ENCODE measurements at regions not wholly inside any gene's neighbourhood (a gene's known extent, or its start where the extent isn't known, plus 50 kb on each side); places are given as distances from the start of the nearest gene placed in this dataset.
"Not testable (repeated sequence)": the region's sequence is repeated elsewhere in the genome, so short reads cannot be mapped to it uniquely, and the experiment has no call there.

DNA sequence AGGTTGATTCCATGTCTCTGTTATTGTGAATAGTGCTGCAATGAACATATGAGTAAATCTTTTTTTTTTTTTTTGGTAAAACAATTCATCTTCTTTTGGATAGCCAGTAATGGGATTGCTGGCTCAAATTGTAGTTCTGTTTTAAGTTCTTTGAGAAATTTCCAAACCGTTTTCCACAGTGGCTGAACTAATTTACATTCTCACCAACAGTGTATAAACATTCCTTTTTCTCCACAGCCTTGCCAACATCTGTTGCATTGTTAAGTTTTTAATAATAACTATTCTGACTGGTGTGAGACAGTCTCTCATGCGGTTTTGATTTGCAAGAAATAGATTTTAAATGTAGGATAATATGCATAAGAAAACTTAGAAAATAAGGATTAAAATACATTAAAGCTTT lies 279.0 kb upstream of the EPHA3 start:
- H3K4me3 ChIP-seq (ENCODE audit: low read depth, low read length) = no peak overlapping the region
- ChIA-PET CTCF (no interaction called here), POLR2A (no interaction called here)
- TF ChIP-seq, protein P1, sequence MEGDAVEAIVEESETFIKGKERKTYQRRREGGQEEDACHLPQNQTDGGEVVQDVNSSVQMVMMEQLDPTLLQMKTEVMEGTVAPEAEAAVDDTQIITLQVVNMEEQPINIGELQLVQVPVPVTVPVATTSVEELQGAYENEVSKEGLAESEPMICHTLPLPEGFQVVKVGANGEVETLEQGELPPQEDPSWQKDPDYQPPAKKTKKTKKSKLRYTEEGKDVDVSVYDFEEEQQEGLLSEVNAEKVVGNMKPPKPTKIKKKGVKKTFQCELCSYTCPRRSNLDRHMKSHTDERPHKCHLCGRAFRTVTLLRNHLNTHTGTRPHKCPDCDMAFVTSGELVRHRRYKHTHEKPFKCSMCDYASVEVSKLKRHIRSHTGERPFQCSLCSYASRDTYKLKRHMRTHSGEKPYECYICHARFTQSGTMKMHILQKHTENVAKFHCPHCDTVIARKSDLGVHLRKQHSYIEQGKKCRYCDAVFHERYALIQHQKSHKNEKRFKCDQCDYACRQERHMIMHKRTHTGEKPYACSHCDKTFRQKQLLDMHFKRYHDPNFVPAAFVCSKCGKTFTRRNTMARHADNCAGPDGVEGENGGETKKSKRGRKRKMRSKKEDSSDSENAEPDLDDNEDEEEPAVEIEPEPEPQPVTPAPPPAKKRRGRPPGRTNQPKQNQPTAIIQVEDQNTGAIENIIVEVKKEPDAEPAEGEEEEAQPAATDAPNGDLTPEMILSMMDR (IDR thresholded peaks at IDR 0.05; ENCODE audit: insufficient read depth, low read length, missing control alignments) = no peak
- no peak for DNase-seq (ENCODE audit: low read depth, low spot score)

DNA sequence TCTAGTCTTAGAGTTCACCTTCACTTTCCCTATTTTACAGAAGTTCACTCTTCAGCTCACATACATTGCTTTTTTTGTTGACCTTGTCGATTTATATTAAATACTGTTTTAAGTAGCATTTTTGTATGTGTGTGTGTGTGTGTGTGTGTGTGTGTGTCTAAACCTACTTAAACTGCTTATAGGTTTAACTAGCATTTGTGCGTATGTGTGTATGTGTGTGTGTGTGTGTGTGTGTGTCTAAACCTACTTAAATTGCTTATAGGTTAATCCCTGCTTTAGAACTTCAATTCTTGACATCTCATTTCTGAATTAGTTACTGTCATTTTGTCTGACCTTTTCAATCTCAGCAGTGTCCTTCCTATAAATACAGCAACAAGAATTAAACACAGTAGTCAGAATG lies 254.8 kb upstream of the EPHA3 start:
- no peak for DNase-seq (ENCODE audit: low read depth, low spot score)
- CTCF ChIA-PET = no interaction called here
- no peak overlapping the region for H3K4me3 ChIP-seq (ENCODE audit: low read depth, low read length)
- TF ChIP-seq, protein P1 (IDR thresholded peaks at IDR 0.05; ENCODE audit: insufficient read depth, low read length, missing control alignments) = no peak
- POLR2A ChIA-PET = no interaction called here

DNA sequence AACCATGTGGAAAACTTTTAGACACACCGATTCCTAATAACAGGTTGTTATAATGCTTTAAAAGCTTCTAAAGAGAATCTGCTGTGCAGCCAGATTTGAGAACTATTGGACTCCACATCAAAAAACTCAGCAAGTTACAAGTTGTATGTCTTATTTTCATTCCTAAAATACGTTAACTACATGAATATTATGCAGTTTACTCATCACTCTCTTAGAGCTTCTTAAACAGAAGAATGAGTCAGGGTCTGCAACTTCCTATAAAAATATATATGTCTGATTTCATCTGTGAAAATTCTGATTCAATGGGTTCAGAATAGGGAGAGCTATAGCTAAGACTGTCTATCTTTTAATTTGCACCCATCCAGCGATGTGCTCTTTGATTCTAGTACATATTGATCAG lies 244.2 kb upstream of the EPHA3 start:
- TF ChIP-seq, protein P1 (IDR thresholded peaks at IDR 0.05; ENCODE audit: insufficient read depth, low read length, missing control alignments) = no peak
- no peak overlapping the region for H3K4me3 ChIP-seq (ENCODE audit: low read depth, low read length)
- ChIA-PET CTCF (interaction anchor here (0.7 kb wide), 1 partner anchor 24 kb away, joined by 3 read pairs; no protein-coding TSS in a partner anchor), POLR2A (no interaction called here)
- peak; percentile 14 for DNase-seq (ENCODE audit: low read depth, low spot score)

DNA sequence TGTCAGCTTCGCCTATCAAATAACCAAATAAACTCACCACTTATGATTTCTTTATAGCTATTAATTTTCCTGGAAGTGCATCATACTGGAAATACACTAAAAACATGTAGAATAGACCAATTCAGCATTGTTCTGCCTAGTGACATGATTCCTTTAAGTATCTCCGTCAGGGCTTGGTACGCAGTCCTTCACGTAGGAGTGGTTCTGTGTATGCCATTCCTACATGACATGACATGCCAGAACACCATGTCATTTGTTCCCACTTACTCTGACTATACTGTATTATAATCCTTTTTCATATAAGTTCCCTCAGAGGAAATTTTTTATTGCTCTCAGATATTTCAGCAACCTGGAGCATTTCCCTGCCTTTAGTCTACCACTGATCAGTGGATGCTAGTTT lies 230.7 kb upstream of the EPHA3 start:
- TF ChIP-seq, protein P1 (IDR thresholded peaks at IDR 0.05; ENCODE audit: insufficient read depth, low read length, missing control alignments) = no peak
- ChIA-PET CTCF (no interaction called here), POLR2A (no interaction called here)
- H3K4me3 ChIP-seq (ENCODE audit: low read depth, low read length) = no peak overlapping the region
- no peak for DNase-seq (ENCODE audit: low read depth, low spot score)

DNA sequence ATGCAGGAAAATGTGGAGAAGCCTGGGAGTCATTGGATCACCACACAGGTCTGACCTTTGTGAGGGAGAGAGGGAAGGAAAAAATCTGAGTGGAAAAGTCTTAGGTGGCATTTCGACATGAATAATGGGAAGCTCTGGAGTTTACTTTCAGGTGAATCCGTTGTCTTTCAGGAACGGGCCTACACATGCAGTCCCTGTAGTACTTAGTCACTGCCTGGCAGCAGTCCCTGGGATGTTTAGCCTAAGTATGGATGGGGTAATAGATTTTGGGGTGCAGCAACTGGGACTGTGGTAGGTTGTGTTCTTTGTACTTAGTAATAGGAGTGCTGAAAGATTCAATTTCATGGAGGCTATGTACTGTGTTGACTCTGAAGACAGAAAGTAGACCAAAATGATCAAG lies 227.5 kb upstream of the EPHA3 start:
- TF ChIP-seq, protein P1 (IDR thresholded peaks at IDR 0.05; ENCODE audit: insufficient read depth, low read length, missing control alignments) = no peak
- ChIA-PET CTCF (no interaction called here), POLR2A (no interaction called here)
- H3K4me3 ChIP-seq (ENCODE audit: low read depth, low read length) = no peak overlapping the region
- no peak for DNase-seq (ENCODE audit: low read depth, low spot score)

DNA sequence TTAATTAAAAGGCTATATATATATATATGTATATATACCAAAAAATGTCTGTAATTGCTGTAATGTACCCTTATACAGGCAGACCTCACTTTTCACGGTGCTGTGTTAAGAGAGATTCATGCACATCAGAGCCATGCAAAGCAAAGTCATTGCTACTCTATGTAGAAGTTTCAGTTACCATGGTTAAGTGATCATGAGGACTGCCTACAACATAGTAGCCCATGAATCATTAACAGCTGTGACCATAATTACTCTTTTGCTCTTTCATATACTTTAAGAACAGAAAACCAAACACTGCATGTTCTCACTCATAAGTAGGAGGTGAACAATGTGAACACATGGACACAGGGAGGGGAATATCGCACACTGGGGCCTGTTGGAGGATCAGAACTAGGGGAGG lies 225.3 kb upstream of the EPHA3 start:
- TF ChIP-seq, protein P1 (IDR thresholded peaks at IDR 0.05; ENCODE audit: insufficient read depth, low read length, missing control alignments) = no peak
- ChIA-PET CTCF (no interaction called here), POLR2A (no interaction called here)
- H3K4me3 ChIP-seq (ENCODE audit: low read depth, low read length) = no peak overlapping the region
- DNase-seq (ENCODE audit: low read depth, low spot score) = no peak

DNA sequence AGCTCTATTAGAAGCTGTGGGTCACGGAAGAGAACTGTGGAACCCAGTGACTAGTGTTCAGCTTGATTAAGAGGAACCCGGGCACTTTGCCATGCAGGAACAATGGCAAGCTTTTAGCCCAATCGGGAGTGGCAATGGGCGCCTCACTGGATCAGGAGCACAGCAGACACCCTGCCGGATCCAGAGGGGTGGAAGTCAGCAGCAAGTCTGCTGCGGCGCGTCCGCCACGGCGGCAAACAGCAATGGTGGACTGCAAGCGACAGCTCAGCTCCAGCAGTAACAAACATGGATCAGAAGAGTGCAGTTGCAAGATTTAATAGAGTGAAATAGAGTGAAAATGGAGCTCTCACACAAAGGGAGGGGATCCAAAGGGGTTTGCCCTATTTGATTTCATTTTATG lies 220.8 kb upstream of the EPHA3 start:
- CTCF ChIA-PET; DNase-seq (ENCODE audit: low read depth, low spot score); POLR2A ChIA-PET; H3K4me3 ChIP-seq (ENCODE audit: low read depth, low read length): not testable (repeated sequence)
